Naive thymus-derived CD4-positive, alpha-beta T cell (primary cell): ENCODE measurements at regions not wholly inside any gene's neighbourhood (a gene's known extent, or its start where the extent isn't known, plus 50 kb on each side); places are given as distances from the start of the nearest gene placed in this dataset.
"Not testable (repeated sequence)": the region's sequence is repeated elsewhere in the genome, so short reads cannot be mapped to it uniquely, and the experiment has no call there.

Source experiments
- ATAC-seq: fragments of 150-1000 bp; cut with Tn5 transposase; 2 replicates; pipeline ENCODE4 v1.10.0; 2021; ENCODE audit warnings: mild to moderate bottlenecking, moderate library complexity
- CTCF ChIA-PET: fragments of 350-600 bp; sonication (Branson Sonifier 250); formaldehyde crosslinking; loops from one replicate; lab custom pipeline; 2021; ENCODE audit warnings: antibody characterized with exemption; lab: Charles Lee
- POLR2A ChIA-PET: fragments of 350-600 bp; sonication (Branson Sonifier 250); formaldehyde crosslinking; loops from one replicate; lab custom pipeline; 2021; ENCODE audit warnings: antibody characterized with exemption, inconsistent platforms; lab: Charles Lee
- DNase-seq, 9 donors: peaks; one replicate each; pipeline versions ENCODE4 v3.0.0 to v3.0.0-alpha.2; 2020 to 2022; ENCODE audit warnings: mixed read lengths in 1 of 9
- H3K27ac ChIP-seq: one replicate; pipeline ENCODE4 v1.7.0; 2013; ENCODE audit warnings: mild to moderate bottlenecking, low read depth, low read length, moderate library complexity
- H3K27me3 ChIP-seq, 2 donors: one replicate each; pipeline ENCODE4 v1.7.0; 2013; ENCODE audit warnings: low read length in 2 of 2, mild to moderate bottlenecking in 2 of 2, moderate library complexity in 2 of 2; ENCODE audit not compliant: control insufficient read depth in 2 of 2, insufficient read depth in 2 of 2
- H3K36me3 ChIP-seq, 3 experiments: 1 replicate in 2 of 3; 2 replicates in 1 of 3; pipeline ENCODE4 v1.7.0; 2013; ENCODE audit warnings: low read length in 3 of 3, mild to moderate bottlenecking in 3 of 3, moderate library complexity in 1 of 3; ENCODE audit not compliant: insufficient read depth in 3 of 3, control insufficient read depth in 2 of 3
- H3K4me1 ChIP-seq, 2 donors: one replicate each; pipeline ENCODE4 v1.7.0; 2013; ENCODE audit warnings: low read length in 2 of 2, mild to moderate bottlenecking in 2 of 2, moderate library complexity in 1 of 2; ENCODE audit not compliant: control insufficient read depth in 2 of 2, insufficient read depth in 2 of 2
- H3K4me3 ChIP-seq: 2 replicates; pipeline ENCODE4 v1.7.0; 2013; ENCODE audit warnings: mild to moderate bottlenecking, low read length
- H3K9me3 ChIP-seq, 3 experiments: 1 replicate in 2 of 3; 2 replicates in 1 of 3; pipeline ENCODE4 v1.7.0; 2013; ENCODE audit warnings: low read length in 3 of 3; ENCODE audit not compliant: control insufficient read depth in 2 of 3
- H3K27ac Mint-ChIP-seq, 9 donors: one replicate each; pipeline ENCODE4 v1.8.0; 2020 to 2022; ENCODE audit warnings: mixed read lengths in 9 of 9, mild to moderate bottlenecking in 8 of 9, moderate library complexity in 5 of 9, inconsistent platforms in 2 of 9
- H3K27me3 Mint-ChIP-seq, 5 donors: one replicate each; pipeline ENCODE4 v1.8.0; 2021 to 2022; ENCODE audit warnings: mixed read lengths in 5 of 5, mild to moderate bottlenecking in 1 of 5
- H3K36me3 Mint-ChIP-seq, 5 donors: one replicate each; pipeline ENCODE4 v1.8.0; 2020 to 2022; ENCODE audit warnings: mixed read lengths in 5 of 5, mild to moderate bottlenecking in 3 of 5, inconsistent platforms in 1 of 5
- H3K4me1 Mint-ChIP-seq, 7 donors: one replicate each; pipeline ENCODE4 v1.8.0; 2020 to 2022; ENCODE audit warnings: mixed read lengths in 7 of 7, mild to moderate bottlenecking in 3 of 7, inconsistent platforms in 1 of 7
- H3K4me3 Mint-ChIP-seq, 10 donors: one replicate each; pipeline ENCODE4 v1.8.0; 2020 to 2022; ENCODE audit warnings: mild to moderate bottlenecking in 10 of 10, mixed read lengths in 10 of 10, moderate library complexity in 6 of 10, inconsistent platforms in 2 of 10
- H3K9me3 Mint-ChIP-seq, 11 donors: one replicate each; pipeline ENCODE4 v1.8.0; 2020 to 2022; ENCODE audit warnings: mixed read lengths in 11 of 11, mild to moderate bottlenecking in 4 of 11, inconsistent platforms in 1 of 11, moderate library complexity in 1 of 11
- intact Hi-C, 2 donors: fragments of 100-400 bp; cut with micrococcal nuclease; formaldehyde crosslinking; loops; one replicate each; pipeline ENCODE4 v1.15.1; 2023

GRCh38 chr1:70778056-70778762 is 269.4 kb downstream of the PTGER3 start:
- H3K36me3 Mint-ChIP-seq, result no peaks in the 10 kb centered on the region
- peaks cover 0 to 4% (median 0%) of the 10 kb centered on the region in 5 donors for H3K27me3 Mint-ChIP-seq
- no peaks in the 10 kb centered on the region for H3K9me3 ChIP-seq
- H3K36me3 ChIP-seq, result no peaks in the 10 kb centered on the region
- no peak overlapping the region for H3K4me3 ChIP-seq
- ATAC-seq, result no peak
- ChIA-PET CTCF (no interaction called here), POLR2A (no interaction called here)
- no peak for DNase-seq
- peaks cover 0 to 8% (median 2%) of the 10 kb centered on the region in 11 donors for H3K9me3 Mint-ChIP-seq
- H3K4me3 Mint-ChIP-seq, result no peak overlapping the region
- intact Hi-C loops, result no loop called here
- no peak overlapping the region for H3K27ac Mint-ChIP-seq
- no peak overlapping the region for H3K27ac ChIP-seq
- H3K27me3 ChIP-seq, result no peaks in the 10 kb centered on the region
- no peaks in the 10 kb centered on the region for H3K4me1 Mint-ChIP-seq
- no peaks in the 10 kb centered on the region for H3K4me1 ChIP-seq

- no peaks in the 10 kb centered on the region for H3K9me3 ChIP-seq
- ChIA-PET CTCF (no interaction called here), POLR2A (no interaction called here)
- Mint-ChIP-seq H3K4me3 (no peak overlapping the region), H3K27me3 (peaks cover 0 to 4% (median 0%) of the 10 kb centered on the region in 5 donors), H3K27ac (no peak overlapping the region), H3K9me3 (peaks cover 0 to 8% (median 3%) of the 10 kb centered on the region in 11 donors), H3K4me1 (no peaks in the 10 kb centered on the region), H3K36me3 (no peaks in the 10 kb centered on the region)
- no peak overlapping the region for H3K4me3 ChIP-seq
- no peak overlapping the region for H3K27ac ChIP-seq
- no peaks in the 10 kb centered on the region for H3K4me1 ChIP-seq
- no peak for ATAC-seq
- no peak for DNase-seq
- intact Hi-C loops, result no loop called here
- H3K36me3 ChIP-seq, result no peaks in the 10 kb centered on the region
- H3K27me3 ChIP-seq, result no peaks in the 10 kb centered on the region
Measured at GRCh38 chr1:70778934-70779333, 268.7 kb downstream of the PTGER3 start.

GRCh38 chr1:70779571-70779970 is 268.0 kb downstream of the PTGER3 start:
- no peaks in the 10 kb centered on the region for H3K4me1 Mint-ChIP-seq
- intact Hi-C loops, result no loop called here
- DNase-seq (no peak), ATAC-seq (no peak)
- Histone ChIP-seq H3K27me3 (no peaks in the 10 kb centered on the region), H3K9me3 (no peaks in the 10 kb centered on the region), H3K4me3 (no peak overlapping the region), H3K4me1 (no peaks in the 10 kb centered on the region), H3K27ac (no peak overlapping the region), H3K36me3 (no peaks in the 10 kb centered on the region)
- peaks cover 0 to 4% (median 1%) of the 10 kb centered on the region in 5 donors for H3K27me3 Mint-ChIP-seq
- POLR2A ChIA-PET, result no interaction called here
- no peak overlapping the region for H3K4me3 Mint-ChIP-seq
- H3K27ac Mint-ChIP-seq, result no peak overlapping the region
- H3K9me3 Mint-ChIP-seq, result peaks cover 0 to 8% (median 3%) of the 10 kb centered on the region in 11 donors
- CTCF ChIA-PET, result no interaction called here
- no peaks in the 10 kb centered on the region for H3K36me3 Mint-ChIP-seq

- Mint-ChIP-seq H3K27me3 (peaks cover 0 to 5% (median 0%) of the 10 kb centered on the region in 5 donors), H3K36me3 (no peaks in the 10 kb centered on the region), H3K4me3 (no peak overlapping the region), H3K4me1 (no peaks in the 10 kb centered on the region), H3K9me3 (peaks cover 0 to 4% (median 0%) of the 10 kb centered on the region in 11 donors), H3K27ac (no peak overlapping the region)
- Histone ChIP-seq H3K36me3 (no peaks in the 10 kb centered on the region), H3K9me3 (no peaks in the 10 kb centered on the region), H3K4me1 (no peaks in the 10 kb centered on the region), H3K27ac (no peak overlapping the region), H3K27me3 (no peaks in the 10 kb centered on the region), H3K4me3 (no peak overlapping the region)
- DNase-seq, result no peak
- intact Hi-C loops, result no loop called here
- no peak for ATAC-seq
- ChIA-PET POLR2A (no interaction called here), CTCF (no interaction called here)
Measured at GRCh38 chr1:70785287-70785686, 262.3 kb downstream of the PTGER3 start.

- DNase-seq (no peak), ATAC-seq (peak; percentile 29)
- Mint-ChIP-seq H3K27me3 (peaks cover 0 to 11% (median 4%) of the 10 kb centered on the region in 5 donors), H3K4me1 (no peaks in the 10 kb centered on the region), H3K9me3 (peaks cover 0 to 4% (median 2%) of the 10 kb centered on the region in 11 donors), H3K4me3 (no peak overlapping the region), H3K27ac (peak overlapping the region in 1 of 9 donors; percentile 10), H3K36me3 (no peaks in the 10 kb centered on the region)
- CTCF ChIA-PET, result no interaction called here
- POLR2A ChIA-PET, result no interaction called here
- Histone ChIP-seq H3K27ac (no peak overlapping the region), H3K36me3 (no peaks in the 10 kb centered on the region), H3K4me3 (no peak overlapping the region), H3K27me3 (no peaks in the 10 kb centered on the region), H3K9me3 (no peaks in the 10 kb centered on the region), H3K4me1 (no peaks in the 10 kb centered on the region)
- intact Hi-C loops, result no loop called here
Measured at GRCh38 chr1:70790232-70790923, 257.2 kb downstream of the PTGER3 start.

GRCh38 chr1:70795064-70795463 is 252.6 kb downstream of the PTGER3 start:
- H3K27ac ChIP-seq, H3K9me3 ChIP-seq, H3K4me3 ChIP-seq, H3K27me3 ChIP-seq, H3K36me3 ChIP-seq, H3K4me1 ChIP-seq, H3K27ac Mint-ChIP-seq, POLR2A ChIA-PET, H3K4me3 Mint-ChIP-seq, H3K36me3 Mint-ChIP-seq, H3K4me1 Mint-ChIP-seq, CTCF ChIA-PET, DNase-seq, ATAC-seq, intact Hi-C loops: not testable (repeated sequence)
- H3K27me3 Mint-ChIP-seq, result peaks cover 0 to 11% (median 4%) of the 10 kb centered on the region in 5 donors
- H3K9me3 Mint-ChIP-seq, result peaks cover 0 to 17% (median 6%) of the 10 kb centered on the region in 11 donors

GRCh38 chr1:70796298-70796697 is 251.3 kb downstream of the PTGER3 start:
- H3K27me3 ChIP-seq, H3K4me1 Mint-ChIP-seq, H3K4me1 ChIP-seq, DNase-seq, H3K36me3 ChIP-seq, H3K36me3 Mint-ChIP-seq, H3K9me3 ChIP-seq, H3K4me3 Mint-ChIP-seq, intact Hi-C loops, H3K27ac Mint-ChIP-seq, H3K27ac ChIP-seq, CTCF ChIA-PET, H3K4me3 ChIP-seq, POLR2A ChIA-PET, ATAC-seq: not testable (repeated sequence)
- H3K9me3 Mint-ChIP-seq, result peaks cover 0 to 27% (median 6%) of the 10 kb centered on the region in 11 donors
- peaks cover 0 to 11% (median 4%) of the 10 kb centered on the region in 5 donors for H3K27me3 Mint-ChIP-seq
